ENCODE measurements at regions not wholly inside any gene's neighbourhood (a gene's known extent, or its start where the extent isn't known, plus 50 kb on each side); places are given as distances from the start of the nearest gene placed in this dataset.

DNA sequence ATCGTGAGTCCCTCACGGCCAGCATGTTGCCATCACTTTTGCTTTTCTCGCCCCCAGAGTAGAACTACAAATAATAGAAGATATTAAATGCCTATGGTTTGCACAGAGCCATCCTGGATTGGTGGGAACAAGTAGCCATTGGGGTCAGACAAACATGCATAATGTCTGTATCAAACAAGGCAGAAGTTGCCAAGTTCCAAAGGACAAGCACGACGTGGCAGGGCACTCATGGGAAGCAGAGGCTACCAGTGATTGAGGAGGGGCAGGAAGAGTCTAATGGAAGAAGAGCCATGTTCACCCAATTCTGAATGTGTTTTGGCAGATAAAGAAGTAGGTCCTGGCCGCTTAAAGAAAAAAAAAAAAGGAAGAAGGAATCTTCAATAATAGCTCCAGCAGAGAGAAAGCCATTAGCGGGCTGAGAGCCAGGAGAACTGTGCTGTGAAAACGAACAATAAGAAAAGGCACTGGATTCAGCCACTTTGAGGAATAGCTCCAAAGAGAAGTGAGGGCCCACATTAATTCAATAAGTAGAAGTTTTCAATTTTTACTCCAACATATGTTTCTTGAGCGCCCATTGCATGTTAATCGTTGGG lies 153.7 kb upstream of the ADCY2 start:
- no peaks in the 10 kb centered on the region for H3K27me3 ChIP-seq
- no peak for DNase-seq (ENCODE audit: low read depth in 1 of 2, low spot score in 1 of 2)
- H3K9me3 ChIP-seq (ENCODE audit: low read depth), result no peaks in the 10 kb centered on the region
- H3K27ac ChIP-seq, result no peak overlapping the region
- TF ChIP-seq, protein P1, sequence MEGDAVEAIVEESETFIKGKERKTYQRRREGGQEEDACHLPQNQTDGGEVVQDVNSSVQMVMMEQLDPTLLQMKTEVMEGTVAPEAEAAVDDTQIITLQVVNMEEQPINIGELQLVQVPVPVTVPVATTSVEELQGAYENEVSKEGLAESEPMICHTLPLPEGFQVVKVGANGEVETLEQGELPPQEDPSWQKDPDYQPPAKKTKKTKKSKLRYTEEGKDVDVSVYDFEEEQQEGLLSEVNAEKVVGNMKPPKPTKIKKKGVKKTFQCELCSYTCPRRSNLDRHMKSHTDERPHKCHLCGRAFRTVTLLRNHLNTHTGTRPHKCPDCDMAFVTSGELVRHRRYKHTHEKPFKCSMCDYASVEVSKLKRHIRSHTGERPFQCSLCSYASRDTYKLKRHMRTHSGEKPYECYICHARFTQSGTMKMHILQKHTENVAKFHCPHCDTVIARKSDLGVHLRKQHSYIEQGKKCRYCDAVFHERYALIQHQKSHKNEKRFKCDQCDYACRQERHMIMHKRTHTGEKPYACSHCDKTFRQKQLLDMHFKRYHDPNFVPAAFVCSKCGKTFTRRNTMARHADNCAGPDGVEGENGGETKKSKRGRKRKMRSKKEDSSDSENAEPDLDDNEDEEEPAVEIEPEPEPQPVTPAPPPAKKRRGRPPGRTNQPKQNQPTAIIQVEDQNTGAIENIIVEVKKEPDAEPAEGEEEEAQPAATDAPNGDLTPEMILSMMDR (IDR thresholded peaks at IDR 0.05; ENCODE audit: low read depth, low read length), result no peak
- H3K36me3 ChIP-seq, result no peaks in the 10 kb centered on the region
- H3K4me1 ChIP-seq (ENCODE audit: low read depth), result no peaks in the 10 kb centered on the region
- H3K4me3 ChIP-seq, result no peak overlapping the region

DNA sequence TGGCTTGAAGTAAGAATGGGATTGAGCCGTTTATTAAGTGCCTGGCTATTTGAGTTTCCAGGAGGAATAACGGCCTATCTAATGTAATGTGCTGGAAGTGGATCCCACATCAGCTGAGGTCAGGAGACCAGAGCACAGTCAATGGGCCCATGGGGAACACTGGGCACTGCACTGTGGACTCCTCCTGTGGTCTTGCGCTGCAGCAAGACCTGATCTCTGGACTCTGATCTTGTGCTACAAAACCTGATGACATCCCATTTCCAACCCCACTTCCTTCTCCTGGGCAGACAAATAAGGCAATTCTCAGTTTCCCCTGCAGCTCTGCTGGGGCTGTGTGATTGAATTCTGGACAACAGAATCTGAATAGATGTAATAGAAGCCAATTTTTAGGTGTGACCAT lies 151.7 kb upstream of the ADCY2 start:
- no peaks in the 10 kb centered on the region for H3K4me1 ChIP-seq (ENCODE audit: low read depth)
- H3K36me3 ChIP-seq, result no peaks in the 10 kb centered on the region
- no peaks in the 10 kb centered on the region for H3K27me3 ChIP-seq
- DNase-seq (ENCODE audit: low read depth in 1 of 2, low spot score in 1 of 2), result no peak
- H3K27ac ChIP-seq, result no peak overlapping the region
- H3K4me3 ChIP-seq, result no peak overlapping the region
- H3K9me3 ChIP-seq (ENCODE audit: low read depth), result no peaks in the 10 kb centered on the region
- TF ChIP-seq, protein P1 (IDR thresholded peaks at IDR 0.05; ENCODE audit: low read depth, low read length), result no peak

DNA sequence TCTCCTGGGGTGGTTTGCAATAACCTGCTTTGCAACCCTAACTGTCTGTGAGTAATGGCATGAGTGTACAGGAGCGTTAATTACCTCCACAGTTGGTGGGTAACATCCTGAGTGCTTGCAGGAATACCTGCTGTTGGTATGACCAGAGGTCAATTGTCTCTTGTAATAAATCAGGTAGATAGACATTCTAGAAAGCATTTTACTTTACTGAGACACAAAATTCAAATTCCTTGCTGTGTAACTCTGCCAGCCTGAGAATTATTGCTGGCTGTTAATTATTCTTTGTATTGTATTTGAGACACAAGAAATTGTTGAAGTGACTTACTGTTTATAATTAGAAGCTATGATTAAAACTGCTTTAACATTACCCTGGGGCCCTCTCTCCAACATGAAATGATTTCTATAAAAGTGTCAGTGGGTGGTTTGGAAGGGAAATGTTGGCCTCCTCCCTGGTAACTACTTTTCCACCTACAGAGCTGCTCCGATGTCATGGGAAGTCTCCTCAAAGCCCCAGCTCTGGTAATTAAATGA lies 150.8 kb upstream of the ADCY2 start:
- no peaks in the 10 kb centered on the region for H3K9me3 ChIP-seq (ENCODE audit: low read depth)
- no peaks in the 10 kb centered on the region for H3K4me1 ChIP-seq (ENCODE audit: low read depth)
- TF ChIP-seq, protein P1 (IDR thresholded peaks at IDR 0.05; ENCODE audit: low read depth, low read length), result no peak
- H3K36me3 ChIP-seq, result no peaks in the 10 kb centered on the region
- no peak overlapping the region for H3K4me3 ChIP-seq
- H3K27ac ChIP-seq, result no peak overlapping the region
- H3K27me3 ChIP-seq, result no peaks in the 10 kb centered on the region
- DNase-seq (ENCODE audit: low read depth in 1 of 2, low spot score in 1 of 2), result no peak

DNA sequence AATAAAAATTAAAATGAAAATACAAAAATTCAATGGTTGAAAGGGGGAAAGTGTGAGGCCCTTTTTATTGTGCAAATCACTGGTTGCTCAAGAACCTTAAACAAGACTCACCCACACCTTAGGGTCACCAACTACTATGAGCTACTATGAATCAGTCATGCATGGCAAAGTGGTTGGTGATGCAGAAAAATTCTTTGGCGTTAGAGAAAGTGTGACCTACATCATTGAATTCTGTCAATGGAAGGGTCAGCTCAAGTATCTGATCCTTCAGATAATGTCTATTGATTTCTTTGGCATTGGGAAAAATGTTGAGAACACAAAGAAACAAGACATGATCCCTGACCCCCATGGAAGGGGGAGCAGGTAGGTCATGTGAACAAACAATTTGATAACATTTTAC lies 149.7 kb upstream of the ADCY2 start:
- TF ChIP-seq, protein P1 (IDR thresholded peaks at IDR 0.05; ENCODE audit: low read depth, low read length), result no peak
- DNase-seq (ENCODE audit: low read depth in 1 of 2, low spot score in 1 of 2), result no peak
- Histone ChIP-seq H3K27me3 (no peaks in the 10 kb centered on the region), H3K9me3 (ENCODE audit: low read depth) (no peaks in the 10 kb centered on the region), H3K36me3 (no peaks in the 10 kb centered on the region), H3K27ac (no peak overlapping the region), H3K4me1 (ENCODE audit: low read depth) (no peaks in the 10 kb centered on the region), H3K4me3 (no peak overlapping the region)

DNA sequence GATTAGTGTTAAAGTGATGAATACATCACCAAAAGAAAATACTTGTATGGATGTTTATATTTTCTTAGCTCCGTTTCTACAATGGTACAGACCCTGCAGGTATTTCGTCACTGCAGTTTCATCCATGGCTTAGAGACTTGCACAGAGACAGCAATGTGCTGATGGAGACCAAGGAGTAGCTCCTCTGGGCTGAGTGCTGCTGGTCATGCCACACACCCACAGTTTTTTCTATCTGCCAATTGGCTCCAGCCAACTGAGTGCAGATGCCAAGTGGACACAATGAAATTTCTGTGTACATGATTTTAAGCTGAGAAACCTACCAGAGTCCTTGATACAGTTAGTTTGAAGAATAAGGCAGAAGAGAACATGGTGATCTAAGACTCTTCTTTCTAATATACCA lies 145.9 kb upstream of the ADCY2 start:
- H3K36me3 ChIP-seq, result no peaks in the 10 kb centered on the region
- H3K27ac ChIP-seq, result no peak overlapping the region
- H3K4me3 ChIP-seq, result no peak overlapping the region
- no peaks in the 10 kb centered on the region for H3K9me3 ChIP-seq (ENCODE audit: low read depth)
- no peaks in the 10 kb centered on the region for H3K4me1 ChIP-seq (ENCODE audit: low read depth)
- TF ChIP-seq, protein P1 (IDR thresholded peaks at IDR 0.05; ENCODE audit: low read depth, low read length), result no peak
- no peak for DNase-seq (ENCODE audit: low read depth in 1 of 2, low spot score in 1 of 2)
- no peaks in the 10 kb centered on the region for H3K27me3 ChIP-seq
